ENCODE measurements at regions not wholly inside any gene's neighbourhood (a gene's known extent, or its start where the extent isn't known, plus 50 kb on each side); places are given as distances from the start of the nearest gene placed in this dataset.

GRCh38 chr5:4335078-4335477, 739.4 kb downstream of the IRX1 start:
- no peak for TF ChIP-seq CTCF (IDR thresholded peaks at IDR 0.05)
- TF ChIP-seq POLR2A (IDR thresholded peaks at IDR 0.05), result no peak

All from esophagus squamous epithelium (tissue), 4 donors.